Spleen (tissue), 11 donors: ENCODE measurements at regions not wholly inside any gene's neighbourhood (a gene's known extent, or its start where the extent isn't known, plus 50 kb on each side); places are given as distances from the start of the nearest gene placed in this dataset.

ENCODE experiments used
- DNase-seq: peaks from one replicate; pipeline ENCODE4 v3.0.0-alpha.2; 2020
- H3K27ac ChIP-seq, 8 donors: fragments of 200-600 bp; sonication (generic) in 7 of 8; 1 replicate in 4 of 8; 2 replicates in 4 of 8; pipeline versions ENCODE4 v1.5.0 to v1.8.0; 2016 to 2021; ENCODE audit warnings: inconsistent platforms in 4 of 8, mild to moderate bottlenecking in 4 of 8, moderate library complexity in 1 of 8
- H3K27me3 ChIP-seq, 7 donors: fragments of 200-600 bp; sonication (generic) in 6 of 7; replicated peaks in 1 of 7; 1 replicate in 4 of 7; 2 replicates in 3 of 7; pipeline versions ENCODE4 v1.5.0 to v1.8.0; 2016 to 2021; ENCODE audit warnings: inconsistent platforms in 3 of 7, mild to moderate bottlenecking in 1 of 7
- H3K36me3 ChIP-seq, 6 donors: fragments of 200-600 bp; sonication (generic) in 5 of 6; 1 replicate in 4 of 6; 2 replicates in 2 of 6; pipeline versions ENCODE4 v1.5.0 to v1.8.0; 2016 to 2021; ENCODE audit warnings: inconsistent platforms in 2 of 6
- H3K4me1 ChIP-seq, 6 donors: fragments of 200-600 bp; sonication (generic) in 5 of 6; 1 replicate in 3 of 6; 2 replicates in 3 of 6; pipeline versions ENCODE4 v1.5.0 to v1.8.0; 2016 to 2021; ENCODE audit warnings: inconsistent platforms in 3 of 6
- H3K4me3 ChIP-seq, 8 donors: fragments of 200-600 bp; sonication (generic) in 7 of 8; 1 replicate in 4 of 8; 2 replicates in 4 of 8; pipeline versions ENCODE4 v1.5.0 to v1.8.0; 2016 to 2021; ENCODE audit warnings: inconsistent platforms in 4 of 8, mild to moderate bottlenecking in 4 of 8, moderate library complexity in 2 of 8
- H3K9me3 ChIP-seq, 8 donors: fragments of 200-600 bp; sonication (generic) in 7 of 8; 1 replicate in 4 of 8; 2 replicates in 4 of 8; pipeline versions ENCODE4 v1.5.0 to v1.8.0; 2016 to 2021; ENCODE audit warnings: inconsistent platforms in 4 of 8
- POLR2A ChIP-seq, 3 donors: fragments of 450-650 bp; IDR thresholded peaks; one replicate each; pipeline ENCODE4 v1.5.1; 2017; ENCODE audit warnings: antibody characterized with exemption in 3 of 3, mild to moderate bottlenecking in 1 of 3
- POLR2AphosphoS5 ChIP-seq, 3 donors: sonication (generic); formaldehyde crosslinking; IDR thresholded peaks; one replicate each; pipeline ENCODE4 v1.5.1; 2017; ENCODE audit warnings: antibody characterized with exemption in 3 of 3
- WGBS, 5 donors: extraction: QIAGEN DNeasy Blood & Tissue Kit in 3 of 5; methylation state at CpG; one replicate each; pipeline versions ENCODE4 v1.1.5 to v1.1.7; 2013 to 2018; 5-methylcytosine and 5-hydroxymethylcytosine counted together
- intact Hi-C: fragments of 100-400 bp; cut with DNase I; formaldehyde crosslinking; loops from one replicate; pipeline ENCODE4 v1.15.0; 2023; ENCODE audit warnings: low total_unique reads
- TF ChIP-seq, protein P1 (sequence below), 11 experiments: fragments of 200-600 bp in 7 of 11; fragments of 450-650 bp in 4 of 11; sonication (generic) in 4 of 11; IDR thresholded peaks in 8 of 11; conservative IDR thresholded peaks in 3 of 11; 1 replicate in 7 of 11; 2 replicates in 4 of 11; pipeline versions ENCODE4 v1.4.0 to v1.8.0; 2016 to 2021; ENCODE audit warnings: antibody characterized with exemption in 11 of 11, inconsistent platforms in 4 of 11, mild to moderate bottlenecking in 1 of 11
- donor health status: healthy with polysubstance abuse.
- donor health status: DM: no; HTN: no; CAD: no; lungs with moderate emphysema.
- donor health status: DM: no; HTN: no; CAD: no.
- donor health status: Bipolar disorder and iron deficiency.
- donor health status: healthy.
- donor health status: DM: no; HTN: no; CAD: no.
- donor health status: DM: yes; HTN: yes; CAD: no.

DNA sequence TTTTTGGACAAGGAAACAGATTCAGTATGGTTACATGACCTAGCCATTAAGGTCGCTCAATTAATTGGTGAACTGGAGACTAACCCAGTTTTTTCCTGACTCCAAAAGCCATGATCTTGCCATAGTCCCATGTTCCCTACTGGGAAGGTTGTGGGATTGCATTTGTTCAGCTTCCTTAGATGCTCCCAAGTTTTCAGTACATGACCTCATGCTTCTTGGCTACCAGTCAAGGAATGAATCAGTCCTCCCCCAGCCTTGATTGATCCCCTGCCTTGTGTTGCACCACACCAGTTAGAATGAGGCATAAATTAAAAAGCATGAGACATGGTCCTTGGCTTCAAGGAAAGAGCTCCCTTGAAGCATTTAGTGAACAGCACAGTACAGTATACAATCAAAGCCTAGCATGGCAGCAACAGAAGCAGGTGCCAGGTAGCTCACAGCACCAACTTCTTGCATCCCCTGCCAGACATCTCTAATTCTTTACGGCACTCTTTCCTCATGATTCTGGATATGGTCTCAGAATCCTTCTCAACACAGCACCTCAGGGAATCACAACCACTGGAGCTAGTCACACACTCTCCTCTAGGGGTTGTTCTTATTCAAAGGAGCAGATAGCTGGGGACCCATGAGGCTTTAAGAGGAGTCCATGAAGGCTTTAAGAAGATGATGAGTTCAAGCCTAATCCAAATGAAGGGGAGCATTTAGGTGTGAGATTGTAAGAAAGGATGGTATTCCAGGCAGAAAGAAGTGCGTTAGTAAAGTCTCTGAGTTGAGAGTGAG lies 295.5 kb upstream of the CLINT1 start:
- intact Hi-C loops: no loop called here
- Histone ChIP-seq H3K4me3 (no peak overlapping the region), H3K4me1 (no peaks in the 10 kb centered on the region), H3K27ac (no peak overlapping the region), H3K36me3 (no peaks in the 10 kb centered on the region), H3K27me3 (peaks cover 0 to 5% (median 0%) of the 10 kb centered on the region in 7 donors), H3K9me3 (no peaks in the 10 kb centered on the region)
- no peak for TF ChIP-seq POLR2AphosphoS5 (IDR thresholded peaks at IDR 0.05)
- TF ChIP-seq, protein P1, sequence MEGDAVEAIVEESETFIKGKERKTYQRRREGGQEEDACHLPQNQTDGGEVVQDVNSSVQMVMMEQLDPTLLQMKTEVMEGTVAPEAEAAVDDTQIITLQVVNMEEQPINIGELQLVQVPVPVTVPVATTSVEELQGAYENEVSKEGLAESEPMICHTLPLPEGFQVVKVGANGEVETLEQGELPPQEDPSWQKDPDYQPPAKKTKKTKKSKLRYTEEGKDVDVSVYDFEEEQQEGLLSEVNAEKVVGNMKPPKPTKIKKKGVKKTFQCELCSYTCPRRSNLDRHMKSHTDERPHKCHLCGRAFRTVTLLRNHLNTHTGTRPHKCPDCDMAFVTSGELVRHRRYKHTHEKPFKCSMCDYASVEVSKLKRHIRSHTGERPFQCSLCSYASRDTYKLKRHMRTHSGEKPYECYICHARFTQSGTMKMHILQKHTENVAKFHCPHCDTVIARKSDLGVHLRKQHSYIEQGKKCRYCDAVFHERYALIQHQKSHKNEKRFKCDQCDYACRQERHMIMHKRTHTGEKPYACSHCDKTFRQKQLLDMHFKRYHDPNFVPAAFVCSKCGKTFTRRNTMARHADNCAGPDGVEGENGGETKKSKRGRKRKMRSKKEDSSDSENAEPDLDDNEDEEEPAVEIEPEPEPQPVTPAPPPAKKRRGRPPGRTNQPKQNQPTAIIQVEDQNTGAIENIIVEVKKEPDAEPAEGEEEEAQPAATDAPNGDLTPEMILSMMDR (IDR thresholded peaks at IDR 0.05 in 8 of 11, conservative IDR thresholded peaks at IDR 0.05 in 3 of 11): no peak
- WGBS, 5 donors: 83 to 94% (median 91%) methylated on average over 3 of the region's 3 CpGs
- no peak for DNase-seq

DNA sequence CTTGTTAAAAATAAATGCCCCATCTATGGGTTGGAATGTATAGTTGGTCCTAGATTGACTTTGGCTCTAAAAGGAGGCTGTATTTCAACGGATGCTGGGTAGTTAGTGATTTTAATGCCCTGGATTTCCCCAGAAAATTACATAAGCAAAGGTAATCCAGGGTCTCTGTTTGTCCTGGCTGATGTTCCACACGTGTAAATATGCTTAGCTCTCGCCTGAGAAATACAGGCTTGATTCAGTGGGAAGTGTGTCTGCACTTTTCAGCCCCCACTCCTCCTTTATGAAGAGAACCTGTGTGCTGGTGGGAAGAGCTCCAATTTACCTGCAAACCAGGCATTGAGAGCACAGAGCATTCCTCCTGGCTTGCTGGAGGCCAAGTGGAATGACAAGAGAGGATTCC lies 294.6 kb upstream of the CLINT1 start:
- H3K27ac ChIP-seq: no peak overlapping the region
- no peaks in the 10 kb centered on the region for H3K36me3 ChIP-seq
- H3K9me3 ChIP-seq: no peaks in the 10 kb centered on the region
- intact Hi-C loops: no loop called here
- no peak for TF ChIP-seq POLR2A (IDR thresholded peaks at IDR 0.05)
- TF ChIP-seq, protein P1 (IDR thresholded peaks at IDR 0.05 in 8 of 11, conservative IDR thresholded peaks at IDR 0.05 in 3 of 11): no peak
- TF ChIP-seq POLR2AphosphoS5 (IDR thresholded peaks at IDR 0.05): no peak
- WGBS, 5 donors: 73 to 86% (median 77%) methylated on average over 3 of the region's 3 CpGs
- no peak overlapping the region for H3K4me3 ChIP-seq
- DNase-seq: no peak
- H3K4me1 ChIP-seq: no peaks in the 10 kb centered on the region
- peaks cover 0 to 5% (median 0%) of the 10 kb centered on the region in 7 donors for H3K27me3 ChIP-seq

DNA sequence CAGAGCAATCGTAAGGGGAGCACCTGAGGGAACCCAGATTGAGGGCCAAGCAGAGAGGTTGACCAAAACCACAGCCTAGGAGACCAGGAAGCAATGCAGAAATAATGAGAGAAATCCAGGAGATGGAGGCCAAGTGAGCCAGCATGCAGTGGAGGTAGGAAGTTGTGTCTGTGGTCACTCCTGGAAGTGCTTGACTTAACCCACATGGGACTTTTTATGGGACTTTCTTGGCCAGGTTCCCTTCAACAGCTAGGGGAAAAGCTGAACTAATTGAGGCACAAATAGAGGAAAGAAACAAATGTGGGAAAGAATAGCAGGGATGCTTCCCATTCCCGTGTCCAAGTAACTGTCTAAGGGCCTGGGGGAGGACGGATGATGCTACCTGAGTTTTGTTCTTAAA lies 293.2 kb upstream of the CLINT1 start:
- H3K4me1 ChIP-seq: no peaks in the 10 kb centered on the region
- TF ChIP-seq POLR2AphosphoS5 (IDR thresholded peaks at IDR 0.05) (no peak), POLR2A (IDR thresholded peaks at IDR 0.05) (no peak)
- TF ChIP-seq, protein P1 (IDR thresholded peaks at IDR 0.05 in 8 of 11, conservative IDR thresholded peaks at IDR 0.05 in 3 of 11): no peak
- intact Hi-C loops: no loop called here

DNA sequence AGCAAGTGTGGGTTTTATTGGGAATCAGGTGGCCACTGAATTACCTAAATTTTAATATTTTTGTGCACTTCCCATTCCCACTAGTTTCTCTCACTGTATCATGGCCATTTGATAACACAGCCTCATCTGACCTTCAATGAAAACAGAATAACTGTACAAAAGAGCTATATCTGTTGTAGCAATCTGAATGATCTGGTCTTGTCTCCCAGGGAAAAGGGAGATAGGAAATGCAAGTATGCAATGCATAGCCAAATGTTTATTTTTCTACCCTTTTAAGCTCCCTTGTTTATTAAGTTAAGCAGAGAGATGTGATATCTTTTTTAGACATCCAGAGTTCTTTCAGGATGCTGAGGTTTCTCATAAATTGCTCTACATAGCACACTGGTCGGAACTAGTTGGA lies 288.3 kb upstream of the CLINT1 start:
- Histone ChIP-seq H3K9me3 (no peaks in the 10 kb centered on the region), H3K36me3 (no peaks in the 10 kb centered on the region), H3K4me3 (no peak overlapping the region), H3K27ac (no peak overlapping the region), H3K27me3 (peaks cover 0 to 5% (median 0%) of the 10 kb centered on the region in 7 donors), H3K4me1 (no peaks in the 10 kb centered on the region)
- TF ChIP-seq POLR2AphosphoS5 (IDR thresholded peaks at IDR 0.05): no peak
- no peak for DNase-seq
- 89 to 98% (median 92%) methylated on average over 1 of the region's 1 CpG for WGBS, 5 donors
- intact Hi-C loops: no loop called here

More for the DNA sequence above, 293.2 kb upstream of the CLINT1 start:
- no peak for DNase-seq
- peaks cover 0 to 5% (median 0%) of the 10 kb centered on the region in 7 donors for H3K27me3 ChIP-seq
- no peaks in the 10 kb centered on the region for H3K9me3 ChIP-seq
- WGBS, 5 donors: 86 to 95% (median 88%) methylated on average over 3 of the region's 3 CpGs
- no peaks in the 10 kb centered on the region for H3K36me3 ChIP-seq
- no peak overlapping the region for H3K27ac ChIP-seq
- no peak overlapping the region for H3K4me3 ChIP-seq
